ENCODE measurements at regions not wholly inside any gene's neighbourhood (a gene's known extent, or its start where the extent isn't known, plus 50 kb on each side); places are given as distances from the start of the nearest gene placed in this dataset.

DNA sequence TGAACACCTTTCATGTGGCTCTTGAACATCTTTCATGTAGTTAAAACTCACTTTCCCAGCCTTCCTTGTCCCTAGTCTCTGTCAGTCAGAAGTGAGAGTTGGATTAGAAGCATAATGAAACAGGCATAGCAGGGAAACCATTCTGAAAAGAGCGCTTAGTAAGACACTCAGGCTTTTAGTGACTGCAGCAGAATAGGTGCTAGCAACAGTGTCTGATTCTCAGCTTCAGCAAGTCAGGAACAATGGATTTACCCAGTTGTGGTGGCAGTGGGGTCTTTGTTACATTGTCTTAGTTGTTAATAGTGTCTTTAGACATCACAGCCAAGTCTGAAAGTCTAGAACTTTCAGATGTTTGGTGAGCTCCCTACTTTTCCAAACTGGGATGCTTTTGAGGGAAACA lies 177.1 kb upstream of the PCDH7 start:
- TF ChIP-seq POLR2A (IDR thresholded peaks at IDR 0.05) = no peak
- TF ChIP-seq EP300 (IDR thresholded peaks at IDR 0.05) = no peak

All from suprapubic skin (tissue), 2 donors.